ENCODE measurements at regions not wholly inside any gene's neighbourhood (a gene's known extent, or its start where the extent isn't known, plus 50 kb on each side); places are given as distances from the start of the nearest gene placed in this dataset.

DNA sequence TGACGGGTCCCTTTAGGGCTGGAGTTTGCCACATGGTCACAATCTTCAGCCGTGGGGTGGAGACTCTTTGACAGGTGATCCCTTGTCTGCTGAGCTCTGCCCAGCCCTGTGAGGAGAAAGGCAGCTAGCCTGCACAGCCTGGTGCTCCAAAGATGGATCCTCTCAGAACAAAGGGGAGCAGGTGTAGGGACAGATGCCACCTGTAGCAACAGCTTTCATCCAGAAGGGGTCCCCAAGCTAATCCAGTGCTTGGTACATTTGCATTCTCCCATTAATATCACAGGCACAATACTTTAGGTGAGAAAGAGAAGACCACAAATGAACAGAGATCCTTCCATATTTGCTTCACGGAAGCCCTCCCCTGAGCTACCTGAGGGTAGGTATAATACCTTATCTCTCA, 93.2 kb downstream of the CCDC185 start:
- no peaks in the 10 kb centered on the region for H3K9me3 ChIP-seq (ENCODE audit: control insufficient read depth, low read length)
- H3K27me3 ChIP-seq (ENCODE audit: control insufficient read depth, insufficient read depth, low read length, poor library complexity, severe bottlenecking): no peaks in the 10 kb centered on the region
- H3K4me1 ChIP-seq (ENCODE audit: control insufficient read depth, insufficient read depth, low read length): no peaks in the 10 kb centered on the region
- no peaks in the 10 kb centered on the region for H3K36me3 ChIP-seq (ENCODE audit: control insufficient read depth, insufficient read depth, low read length)
- no peak overlapping the region for H3K27ac ChIP-seq (ENCODE audit: insufficient read depth, low read depth, low read length, poor library complexity, severe bottlenecking)
- WGBS, 2 experiments: 83 to 93% methylated on average over 2 to 3 of the region's 3 CpGs
- H3K4me3 ChIP-seq (ENCODE audit: insufficient read depth, low read depth, low read length): no peak overlapping the region

DNA sequence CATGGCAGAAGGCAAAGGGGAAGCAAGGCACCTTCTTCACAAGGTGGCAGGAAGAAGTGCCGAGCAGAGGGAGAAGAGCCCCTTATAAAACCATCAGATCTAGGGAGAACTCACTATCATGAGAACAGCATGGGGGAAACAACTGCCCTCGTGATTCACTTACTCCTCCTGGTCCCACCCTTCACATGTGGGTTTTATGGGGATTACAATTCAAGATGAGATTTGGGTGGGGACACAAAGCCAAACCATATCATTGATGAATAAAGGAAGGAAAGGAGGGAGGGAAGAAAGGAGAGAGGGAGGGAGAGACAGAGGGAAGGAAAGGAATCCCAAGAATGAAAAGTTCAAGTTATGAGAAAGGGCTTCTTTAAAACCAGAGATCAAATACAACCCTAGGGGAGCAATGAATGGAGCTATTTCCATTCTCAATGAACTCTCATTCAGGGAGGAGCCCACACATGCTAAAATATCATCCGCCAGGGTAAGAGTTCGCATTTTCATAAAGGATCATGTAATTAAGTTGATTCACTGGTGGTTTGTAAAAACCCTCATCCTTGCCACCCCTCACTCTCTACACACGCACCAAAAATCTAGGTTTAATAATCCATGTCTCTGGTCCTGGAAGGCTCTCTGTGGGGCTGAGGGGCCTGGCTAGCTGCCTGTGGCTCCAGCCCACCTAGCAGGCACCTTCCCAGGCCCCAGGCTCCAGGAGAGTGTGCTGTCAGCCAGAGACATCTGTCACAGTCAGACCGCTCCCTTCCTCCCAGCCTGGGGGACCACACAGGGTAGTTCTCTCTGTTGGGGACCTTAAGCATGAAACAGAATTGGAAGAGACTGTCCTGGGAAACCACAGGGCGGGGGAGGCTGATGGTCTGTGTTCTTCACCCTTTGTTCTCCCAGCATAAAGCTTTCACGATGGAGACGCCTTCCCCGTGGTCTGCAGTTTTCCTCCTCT, 94.0 kb downstream of the CCDC185 start:
- Histone ChIP-seq H3K27ac (ENCODE audit: insufficient read depth, low read depth, low read length, poor library complexity, severe bottlenecking) (no peak overlapping the region), H3K27me3 (ENCODE audit: control insufficient read depth, insufficient read depth, low read length, poor library complexity, severe bottlenecking) (no peaks in the 10 kb centered on the region), H3K9me3 (ENCODE audit: control insufficient read depth, low read length) (no peaks in the 10 kb centered on the region), H3K4me3 (ENCODE audit: insufficient read depth, low read depth, low read length) (no peak overlapping the region), H3K36me3 (ENCODE audit: control insufficient read depth, insufficient read depth, low read length) (no peaks in the 10 kb centered on the region), H3K4me1 (ENCODE audit: control insufficient read depth, insufficient read depth, low read length) (no peaks in the 10 kb centered on the region)
- 63 to 68% methylated on average over 10 of the region's 10 CpGs for WGBS, 2 experiments

GRCh38 chr1:223487887-223488259, 94.7 kb downstream of the CCDC185 start:
- Histone ChIP-seq H3K4me1 (ENCODE audit: control insufficient read depth, insufficient read depth, low read length) (no peaks in the 10 kb centered on the region), H3K9me3 (ENCODE audit: control insufficient read depth, low read length) (no peaks in the 10 kb centered on the region), H3K4me3 (ENCODE audit: insufficient read depth, low read depth, low read length) (no peak overlapping the region), H3K36me3 (ENCODE audit: control insufficient read depth, insufficient read depth, low read length) (no peaks in the 10 kb centered on the region), H3K27me3 (ENCODE audit: control insufficient read depth, insufficient read depth, low read length, poor library complexity, severe bottlenecking) (no peaks in the 10 kb centered on the region), H3K27ac (ENCODE audit: insufficient read depth, low read depth, low read length, poor library complexity, severe bottlenecking) (no peak overlapping the region)
- WGBS, 2 experiments: 89 to 91% methylated on average over 5 of the region's 5 CpGs

- no peaks in the 10 kb centered on the region for H3K9me3 ChIP-seq (ENCODE audit: control insufficient read depth, low read length)
- H3K36me3 ChIP-seq (ENCODE audit: control insufficient read depth, insufficient read depth, low read length): no peaks in the 10 kb centered on the region
- WGBS, 2 experiments: 94 to 97% methylated on average over 5 of the region's 5 CpGs
- H3K4me1 ChIP-seq (ENCODE audit: control insufficient read depth, insufficient read depth, low read length): no peaks in the 10 kb centered on the region
- no peaks in the 10 kb centered on the region for H3K27me3 ChIP-seq (ENCODE audit: control insufficient read depth, insufficient read depth, low read length, poor library complexity, severe bottlenecking)
- H3K27ac ChIP-seq (ENCODE audit: insufficient read depth, low read depth, low read length, poor library complexity, severe bottlenecking): no peak overlapping the region
- no peak overlapping the region for H3K4me3 ChIP-seq (ENCODE audit: insufficient read depth, low read depth, low read length)
Observed at GRCh38 chr1:223489439-223489838, 96.2 kb downstream of the CCDC185 start.

GRCh38 chr1:223490256-223490655, 97.0 kb downstream of the CCDC185 start:
- H3K9me3 ChIP-seq (ENCODE audit: control insufficient read depth, low read length): no peaks in the 10 kb centered on the region
- WGBS, 2 experiments: 91 to 95% methylated on average over 3 of the region's 3 CpGs
- H3K27me3 ChIP-seq (ENCODE audit: control insufficient read depth, insufficient read depth, low read length, poor library complexity, severe bottlenecking): no peaks in the 10 kb centered on the region
- no peak overlapping the region for H3K27ac ChIP-seq (ENCODE audit: insufficient read depth, low read depth, low read length, poor library complexity, severe bottlenecking)
- H3K4me1 ChIP-seq (ENCODE audit: control insufficient read depth, insufficient read depth, low read length): no peaks in the 10 kb centered on the region
- no peak overlapping the region for H3K4me3 ChIP-seq (ENCODE audit: insufficient read depth, low read depth, low read length)
- no peaks in the 10 kb centered on the region for H3K36me3 ChIP-seq (ENCODE audit: control insufficient read depth, insufficient read depth, low read length)
